GM12878 (cell line): ENCODE measurements at regions not wholly inside any gene's neighbourhood (a gene's known extent, or its start where the extent isn't known, plus 50 kb on each side); places are given as distances from the start of the nearest gene placed in this dataset.

ENCODE experiments used
- ATAC-seq: fragments of 200-7000 bp; cut with Tn5 transposase; 3 replicates; pipeline ENCODE4 v1.9.1; 2020; ENCODE audit warnings: mild to moderate bottlenecking, moderate library complexity
- BruUV-seq: library from RNA; stranded (reverse); fragments of 400-500 nt; replicated peaks from 2 replicates; lab custom pipeline; 2021; lab: Mats Ljungman, UMichigan
- CTCF ChIA-PET: fragments of 300-600 bp; sonication (Branson Sonifier 250); formaldehyde crosslinking; extraction: SDS; loops from one replicate; lab custom pipeline; 2021; ENCODE audit warnings: inconsistent platforms; lab: Yijun Ruan, JAX
- POLR2A ChIA-PET: fragments of 350-600 bp; formaldehyde crosslinking; extraction: SDS; loops from one replicate; lab custom pipeline; 2021; ENCODE audit warnings: inconsistent platforms; lab: Charles Lee
- RAD21 ChIA-PET: fragments of 300-600 bp; sonication (Branson Sonifier 250); formaldehyde crosslinking; loops from one replicate; lab custom pipeline; 2023; ENCODE audit warnings: antibody characterized with exemption; ENCODE audit not compliant: unreplicated experiment; lab: Charles Lee
- SMC1A ChIA-PET: fragments of 300-600 bp; sonication (Branson Sonifier 250); formaldehyde crosslinking; loops from one replicate; lab custom pipeline; 2023; ENCODE audit not compliant: unreplicated experiment, uncharacterized antibody; lab: Charles Lee
- DNase-seq: peaks from one replicate; pipeline ENCODE4 v3.0.0-alpha.2; 2011; ENCODE audit warnings: low read depth, low spot score
- FAIRE-seq: peaks from 3 replicates; lab custom pipeline; 2011; peaks lifted over from hg19 to GRCh38; lab: Jason Lieb, UNC
- H2AFZ ChIP-seq: 2 replicates; pipeline ENCODE4 v1.6.0; 2011; ENCODE audit warnings: low read depth, low read length, control low read depth; ENCODE audit not compliant: control insufficient read depth
- H3K27ac ChIP-seq: 2 replicates; pipeline ENCODE4 v1.5.1; 2011; ENCODE audit warnings: control low read depth; ENCODE audit not compliant: control insufficient read depth, insufficient read depth
- H3K27me3 ChIP-seq, 2 experiments: replicated peaks in 1 of 2; 2 replicates each; pipeline versions ENCODE4 v1.6.0 to v1.6.1; 2011; ENCODE audit warnings: low read length in 1 of 2; ENCODE audit not compliant: control insufficient read depth in 2 of 2, insufficient read depth in 2 of 2
- H3K36me3 ChIP-seq, 2 experiments: 2 replicates each; pipeline ENCODE4 v1.5.1; 2011; ENCODE audit warnings: low read length in 1 of 2; ENCODE audit not compliant: control insufficient read depth in 2 of 2, insufficient read depth in 2 of 2
- H3K4me1 ChIP-seq: 2 replicates; pipeline ENCODE4 v1.6.1; 2011; ENCODE audit warnings: mild to moderate bottlenecking, low read length, moderate library complexity, mixed read lengths; ENCODE audit not compliant: control insufficient read depth, insufficient read depth
- H3K4me2 ChIP-seq: 2 replicates; pipeline ENCODE4 v1.6.0; 2011; ENCODE audit warnings: control low read depth; ENCODE audit not compliant: control insufficient read depth, insufficient read depth
- H3K4me3 ChIP-seq: fragments of 200-600 bp; sonication (generic); 2 replicates; pipeline ENCODE4 v1.5.1; 2016
- H3K79me2 ChIP-seq: 2 replicates; pipeline ENCODE4 v1.6.0; 2011; ENCODE audit warnings: low read length; ENCODE audit not compliant: control insufficient read depth, insufficient read depth
- H3K9ac ChIP-seq: 2 replicates; pipeline ENCODE4 v1.8.0; 2011; ENCODE audit warnings: low read length, control low read depth, mixed read lengths; ENCODE audit not compliant: control insufficient read depth, insufficient read depth
- H3K9me3 ChIP-seq: replicated peaks from 3 replicates; pipeline ENCODE4 v1.5.1; 2011; ENCODE audit warnings: mild to moderate bottlenecking, low read length; ENCODE audit not compliant: control insufficient read depth, insufficient read depth
- H4K20me1 ChIP-seq: 2 replicates; pipeline ENCODE4 v1.6.0; 2011; ENCODE audit not compliant: control insufficient read depth, insufficient read depth
- ESRRA ChIP-seq: IDR thresholded peaks from 2 replicates; pipeline ENCODE4 v1.6.1; 2012; ENCODE audit warnings: mild to moderate bottlenecking, low read length, improper control_type of control experiment
- FOXK2 ChIP-seq: fragments of 450-650 bp; IDR thresholded peaks from 2 replicates; pipeline ENCODE4 v1.6.1; 2017; ENCODE audit warnings: mild to moderate bottlenecking, moderate library complexity
- GABPA ChIP-seq: IDR thresholded peaks from 2 replicates; pipeline ENCODE4 v1.6.1; 2014; ENCODE audit warnings: antibody characterized with exemption, low read depth, mild to moderate bottlenecking, inconsistent platforms
- HDAC2 ChIP-seq: fragments of 200-600 bp; sonication (generic); IDR thresholded peaks from 2 replicates; pipeline ENCODE4 v1.6.1; 2017
- HDAC6 ChIP-seq: fragments of 200-600 bp; sonication (generic); IDR thresholded peaks from one replicate; pipeline ENCODE4 v1.8.0; 2017; ENCODE audit warnings: antibody characterized with exemption; ENCODE audit not compliant: unreplicated experiment
- KAT2A ChIP-seq: conservative IDR thresholded peaks from 2 replicates; pipeline ENCODE4 v1.6.1; 2011; ENCODE audit warnings: low read depth, low read length; ENCODE audit not compliant: control insufficient read depth
- MYB ChIP-seq: fragments of 150-350 bp; IDR thresholded peaks from 2 replicates; pipeline ENCODE4 v1.6.1; 2014; ENCODE audit warnings: mild to moderate bottlenecking, low read depth, low read length, borderline replicate concordance
- NFYA ChIP-seq: IDR thresholded peaks from 2 replicates; pipeline ENCODE4 v1.6.1; 2011; ENCODE audit warnings: low read depth, mild to moderate bottlenecking, low read length, improper control_type of control experiment, borderline replicate concordance
- NRF1 ChIP-seq: conservative IDR thresholded peaks from 2 replicates; pipeline ENCODE4 v1.6.1; 2011; ENCODE audit warnings: mild to moderate bottlenecking, low read depth, low read length, improper control_type of control experiment
- RAD21 ChIP-seq: IDR thresholded peaks from 2 replicates; pipeline ENCODE4 v1.6.1; 2011; ENCODE audit warnings: mild to moderate bottlenecking, low read depth, low read length, moderate library complexity; ENCODE audit not compliant: insufficient read depth
- RB1 ChIP-seq: fragments of 450-650 bp; formaldehyde crosslinking; IDR thresholded peaks from 2 replicates; pipeline ENCODE4 v1.6.1; 2017; ENCODE audit warnings: mild to moderate bottlenecking, borderline replicate concordance
- RBBP5 ChIP-seq: fragments of 200-600 bp; sonication (generic); conservative IDR thresholded peaks from 2 replicates; pipeline ENCODE4 v1.6.1; 2016
- SIN3A ChIP-seq: IDR thresholded peaks from 2 replicates; pipeline ENCODE4 v1.6.1; 2012; ENCODE audit warnings: low read depth, low read length, improper control_type of control experiment
- TCF7 ChIP-seq: IDR thresholded peaks from 2 replicates; pipeline ENCODE4 v1.6.1; 2014; ENCODE audit warnings: antibody characterized with exemption, borderline replicate concordance
- WRNIP1 ChIP-seq: IDR thresholded peaks from 2 replicates; pipeline ENCODE4 v1.6.1; 2011; ENCODE audit warnings: low read depth, low read length, improper control_type of control experiment, borderline replicate concordance
- WGBS: methylation state at CpG from one replicate; pipeline ENCODE4 v1.1.6; 2016; ENCODE audit warnings: low lambda C conversion rate; ENCODE audit not compliant: insufficient replicate concordance, insufficient coverage; ENCODE audit errors: missing lambda C conversion rate; 5-methylcytosine and 5-hydroxymethylcytosine counted together
- in situ Hi-C: fragments of 300-500 bp; cut with MboI; formaldehyde crosslinking; loops from 9 replicates; pipeline ENCODE4 v1.14.3; 2018; ENCODE audit warnings: mixed read lengths
- intact Hi-C: fragments of 100-400 bp; cut with micrococcal nuclease; formaldehyde crosslinking; loops from one replicate; pipeline ENCODE4 v1.14.2; 2022; ENCODE audit not compliant: unreplicated experiment
- TF ChIP-seq, protein P1 (sequence below): fragments of 450-650 bp; formaldehyde crosslinking; IDR thresholded peaks from 2 replicates; pipeline ENCODE4 v1.4.0; 2022; ENCODE audit warnings: mild to moderate bottlenecking, moderate library complexity
- TF ChIP-seq, protein P2 (sequence below): fragments of 450-650 bp; IDR thresholded peaks from 2 replicates; pipeline ENCODE4 v1.6.1; 2018; ENCODE audit warnings: borderline replicate concordance, mild to moderate bottlenecking; ENCODE audit not compliant: partially characterized antibody

DNA sequence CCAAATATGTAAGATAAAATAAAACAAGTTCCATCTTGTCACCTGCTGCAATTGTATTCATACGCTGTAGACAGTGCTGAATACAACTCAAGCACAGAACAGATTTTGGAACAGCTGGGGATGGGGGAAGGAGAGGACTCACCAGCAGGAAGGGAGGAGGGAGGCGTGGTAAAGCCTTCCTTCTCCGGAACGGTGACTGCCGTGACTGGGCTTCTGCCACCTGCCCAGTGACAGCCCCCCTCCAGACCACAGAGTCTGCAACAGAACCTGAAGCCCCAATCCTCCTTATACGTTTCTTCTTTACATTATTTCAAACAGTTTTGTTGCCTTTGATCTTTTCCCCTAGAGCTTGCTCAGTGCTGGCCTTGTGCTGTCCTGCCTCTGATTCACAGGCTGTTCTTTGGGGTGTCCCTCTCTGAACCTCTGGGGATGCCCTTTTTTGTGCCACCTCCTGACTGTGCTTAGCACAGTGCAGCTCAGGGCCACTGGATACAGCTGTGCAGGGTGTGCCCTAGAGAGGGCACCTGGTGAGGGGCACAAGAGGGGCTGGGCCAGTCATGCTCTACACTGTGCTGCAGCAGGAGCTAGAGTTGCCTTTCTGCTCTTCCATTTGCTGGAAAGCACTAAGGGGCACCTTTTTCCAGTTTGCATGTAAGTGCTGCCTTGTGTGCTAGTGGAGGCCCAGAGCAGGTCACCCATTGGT is 213.0 kb downstream of the ZIC5 start:
- ChIA-PET SMC1A (no interaction called here), CTCF (no interaction called here), POLR2A (no interaction called here), RAD21 (no interaction called here)
- no TSS peak for BruUV-seq
- H3K79me2 ChIP-seq: no peaks in the 10 kb centered on the region
- FAIRE-seq: no peak
- no peaks in the 10 kb centered on the region for H3K36me3 ChIP-seq
- WGBS: 22% methylated on average over 6 of the region's 6 CpGs
- H3K9ac ChIP-seq: no peak overlapping the region
- in situ Hi-C loops: no loop called here
- H3K27me3 ChIP-seq: no peaks in the 10 kb centered on the region
- no peaks in the 10 kb centered on the region for H4K20me1 ChIP-seq
- TF ChIP-seq NRF1 (no peak), KAT2A (no peak), NFYA (no peak), WRNIP1 (no peak), TCF7 (no peak), RAD21 (no peak), RBBP5 (no peak), HDAC2 (no peak), ESRRA (no peak), SIN3A (no peak), MYB (no peak), HDAC6 (no peak), GABPA (no peak), FOXK2 (no peak), RB1 (no peak)
- TF ChIP-seq, protein P1, sequence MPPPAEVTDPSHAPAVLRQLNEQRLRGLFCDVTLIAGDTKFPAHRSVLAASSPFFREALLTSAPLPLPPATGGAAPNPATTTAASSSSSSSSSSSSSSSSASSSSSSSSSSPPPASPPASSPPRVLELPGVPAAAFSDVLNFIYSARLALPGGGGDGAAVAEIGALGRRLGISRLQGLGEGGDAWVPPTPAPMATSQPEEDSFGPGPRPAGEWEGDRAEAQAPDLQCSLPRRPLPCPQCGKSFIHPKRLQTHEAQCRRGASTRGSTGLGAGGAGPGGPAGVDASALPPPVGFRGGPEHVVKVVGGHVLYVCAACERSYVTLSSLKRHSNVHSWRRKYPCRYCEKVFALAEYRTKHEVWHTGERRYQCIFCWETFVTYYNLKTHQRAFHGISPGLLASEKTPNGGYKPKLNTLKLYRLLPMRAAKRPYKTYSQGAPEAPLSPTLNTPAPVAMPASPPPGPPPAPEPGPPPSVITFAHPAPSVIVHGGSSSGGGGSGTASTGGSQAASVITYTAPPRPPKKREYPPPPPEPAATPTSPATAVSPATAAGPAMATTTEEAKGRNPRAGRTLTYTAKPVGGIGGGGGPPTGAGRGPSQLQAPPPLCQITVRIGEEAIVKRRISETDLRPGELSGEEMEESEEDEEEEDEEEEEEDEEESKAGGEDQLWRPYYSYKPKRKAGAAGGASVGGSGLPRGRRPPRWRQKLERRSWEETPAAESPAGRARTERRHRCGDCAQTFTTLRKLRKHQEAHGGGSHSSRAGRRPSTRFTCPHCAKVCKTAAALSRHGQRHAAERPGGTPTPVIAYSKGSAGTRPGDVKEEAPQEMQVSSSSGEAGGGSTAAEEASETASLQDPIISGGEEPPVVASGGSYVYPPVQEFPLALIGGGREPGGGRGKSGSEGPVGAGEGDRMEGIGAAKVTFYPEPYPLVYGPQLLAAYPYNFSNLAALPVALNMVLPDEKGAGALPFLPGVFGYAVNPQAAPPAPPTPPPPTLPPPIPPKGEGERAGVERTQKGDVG (CRISPR knock-in tag): no peak
- TF ChIP-seq, protein P2, sequence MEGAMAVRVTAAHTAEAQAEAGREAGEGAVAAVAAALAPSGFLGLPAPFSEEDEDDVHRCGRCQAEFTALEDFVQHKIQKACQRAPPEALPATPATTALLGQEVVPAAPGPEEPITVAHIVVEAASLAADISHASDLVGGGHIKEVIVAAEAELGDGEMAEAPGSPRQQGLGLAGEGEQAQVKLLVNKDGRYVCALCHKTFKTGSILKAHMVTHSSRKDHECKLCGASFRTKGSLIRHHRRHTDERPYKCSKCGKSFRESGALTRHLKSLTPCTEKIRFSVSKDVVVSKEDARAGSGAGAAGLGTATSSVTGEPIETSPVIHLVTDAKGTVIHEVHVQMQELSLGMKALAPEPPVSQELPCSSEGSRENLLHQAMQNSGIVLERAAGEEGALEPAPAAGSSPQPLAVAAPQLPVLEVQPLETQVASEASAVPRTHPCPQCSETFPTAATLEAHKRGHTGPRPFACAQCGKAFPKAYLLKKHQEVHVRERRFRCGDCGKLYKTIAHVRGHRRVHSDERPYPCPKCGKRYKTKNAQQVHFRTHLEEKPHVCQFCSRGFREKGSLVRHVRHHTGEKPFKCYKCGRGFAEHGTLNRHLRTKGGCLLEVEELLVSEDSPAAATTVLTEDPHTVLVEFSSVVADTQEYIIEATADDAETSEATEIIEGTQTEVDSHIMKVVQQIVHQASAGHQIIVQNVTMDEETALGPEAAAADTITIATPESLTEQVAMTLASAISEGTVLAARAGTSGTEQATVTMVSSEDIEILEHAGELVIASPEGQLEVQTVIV: no peak
- no peak for DNase-seq
- intact Hi-C loops: no loop called here
- no peaks in the 10 kb centered on the region; the same call in 2 of the 3 replicates for H3K9me3 ChIP-seq
- no peak overlapping the region for H3K27ac ChIP-seq
- H3K4me3 ChIP-seq: no peak overlapping the region
- no peaks in the 10 kb centered on the region for H3K4me1 ChIP-seq
- H3K4me2 ChIP-seq: no peak overlapping the region
- no peak overlapping the region for H2AFZ ChIP-seq
- no peak for ATAC-seq
